GM19239 (cell line): ENCODE measurements at regions not wholly inside any gene's neighbourhood (a gene's known extent, or its start where the extent isn't known, plus 50 kb on each side); places are given as distances from the start of the nearest gene placed in this dataset.

ENCODE experiments used
- DNase-seq: peaks from one replicate; pipeline ENCODE4 v3.0.0; 2011; ENCODE audit warnings: low spot score; ENCODE audit not compliant: insufficient read length
- FAIRE-seq: peaks from 2 replicates; lab custom pipeline; 2011; peaks lifted over from hg19 to GRCh38; lab: Jason Lieb, UNC

- DNase-seq (no peak), FAIRE-seq (no peak)
Observed at GRCh38 chr10:2761311-2761710, 306.0 kb upstream of the PFKP start.

DNA sequence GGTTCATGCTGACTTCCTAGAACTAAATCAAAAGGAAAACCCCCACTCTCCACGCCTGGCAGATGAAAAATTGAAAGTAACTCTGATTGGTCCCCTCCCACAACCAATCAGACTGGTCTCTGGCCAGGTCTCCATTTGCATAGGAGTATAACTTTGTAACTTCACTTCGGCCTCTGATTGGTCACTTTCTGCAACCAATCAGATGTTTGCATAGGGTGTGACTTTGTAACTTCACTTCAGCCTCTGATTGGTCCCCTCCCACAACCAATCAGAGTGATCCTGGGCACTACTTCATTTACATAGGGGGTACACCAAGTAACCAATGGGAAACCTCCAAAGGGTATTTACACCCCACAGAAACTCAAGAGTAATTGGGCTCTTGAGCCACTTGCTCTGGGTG lies 306.6 kb upstream of the PFKP start:
- FAIRE-seq: no peak
- no peak for DNase-seq

DNA sequence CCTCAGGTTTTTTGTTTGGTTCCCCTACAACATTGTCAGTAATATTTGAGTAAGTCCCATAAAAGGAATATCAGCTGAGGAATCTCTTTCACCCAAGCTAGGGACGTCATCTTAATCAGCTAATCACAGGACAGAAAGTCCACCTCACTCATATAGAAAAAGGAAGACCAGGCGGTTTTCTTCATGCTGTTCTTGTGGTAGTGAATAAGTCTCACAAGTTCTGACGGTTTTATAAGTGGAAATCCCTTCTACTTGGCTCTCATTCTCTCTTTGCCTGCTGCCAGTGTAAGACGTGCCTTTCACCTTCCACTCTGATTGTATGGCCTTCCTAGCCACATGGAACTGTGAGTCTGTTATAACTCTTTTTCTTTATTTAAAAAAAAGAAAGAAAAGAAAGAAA lies 308.1 kb upstream of the PFKP start:
- FAIRE-seq: no peak
- no peak for DNase-seq

GRCh38 chr10:2754943-2755342 lies 312.4 kb upstream of the PFKP start:
- FAIRE-seq (no peak), DNase-seq (no peak)

DNA sequence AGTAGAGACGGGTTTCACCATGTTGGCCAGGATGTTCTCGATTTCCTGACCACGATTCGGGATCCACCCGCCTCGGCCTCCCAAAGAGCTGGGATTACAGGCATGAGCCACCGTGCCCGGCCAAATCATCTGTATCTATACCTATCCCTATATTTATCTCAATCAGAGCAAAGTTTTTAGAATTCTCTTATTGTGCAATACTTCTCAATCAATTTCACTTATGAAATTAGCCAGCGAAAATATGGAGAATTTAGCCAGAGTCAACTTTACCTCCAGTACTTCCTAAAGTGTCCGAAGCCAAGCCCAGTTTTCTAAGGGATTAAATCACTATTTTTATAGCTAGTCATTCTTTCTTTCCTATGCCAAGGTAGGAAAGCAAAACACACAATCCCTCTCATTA lies 319.1 kb upstream of the PFKP start:
- FAIRE-seq (no peak), DNase-seq (no peak)

GRCh38 chr10:2746638-2747037 lies 320.7 kb upstream of the PFKP start:
- DNase-seq (no peak), FAIRE-seq (no peak)

DNA sequence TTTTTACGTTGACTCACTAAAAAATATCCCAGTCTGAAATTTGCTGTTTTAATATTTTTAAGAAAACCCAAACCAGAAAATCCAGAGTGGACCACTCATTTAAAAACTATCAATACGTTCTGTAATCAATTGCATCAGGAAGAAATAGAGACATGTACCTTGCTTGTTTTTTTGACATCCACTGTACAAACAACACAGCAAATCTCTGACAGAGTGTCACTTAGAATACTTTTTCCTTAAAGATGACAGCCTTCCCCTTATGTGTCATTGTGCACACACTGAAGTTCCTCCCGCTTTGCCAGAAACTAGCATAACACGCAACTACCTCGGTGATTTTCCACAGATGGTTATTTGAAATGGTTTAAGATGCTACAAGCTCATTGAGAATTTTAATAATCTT lies 321.7 kb upstream of the PFKP start:
- DNase-seq: no peak
- FAIRE-seq: no peak

GRCh38 chr10:2744547-2745200 lies 322.7 kb upstream of the PFKP start:
- no peak for DNase-seq
- FAIRE-seq: no peak

DNA sequence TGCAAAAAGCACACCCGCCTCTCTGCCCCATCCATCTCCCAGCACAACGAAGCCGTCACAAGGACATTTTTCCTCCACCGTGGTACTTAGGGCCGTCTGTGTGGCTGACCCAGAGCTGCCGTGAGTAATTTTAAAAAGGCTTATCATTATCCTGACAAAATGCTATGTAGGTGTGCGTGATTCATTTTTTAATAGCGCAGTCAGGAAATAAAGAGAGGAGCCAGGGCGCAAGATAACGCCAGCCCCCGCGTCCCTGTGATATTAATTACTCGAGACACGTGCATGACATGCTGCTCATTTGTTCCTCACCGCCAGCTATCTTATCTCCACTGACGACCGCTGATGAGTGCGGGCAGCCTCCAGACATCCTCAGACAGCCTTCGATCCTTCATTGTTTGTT lies 332.7 kb upstream of the PFKP start:
- FAIRE-seq: no peak

DNA sequence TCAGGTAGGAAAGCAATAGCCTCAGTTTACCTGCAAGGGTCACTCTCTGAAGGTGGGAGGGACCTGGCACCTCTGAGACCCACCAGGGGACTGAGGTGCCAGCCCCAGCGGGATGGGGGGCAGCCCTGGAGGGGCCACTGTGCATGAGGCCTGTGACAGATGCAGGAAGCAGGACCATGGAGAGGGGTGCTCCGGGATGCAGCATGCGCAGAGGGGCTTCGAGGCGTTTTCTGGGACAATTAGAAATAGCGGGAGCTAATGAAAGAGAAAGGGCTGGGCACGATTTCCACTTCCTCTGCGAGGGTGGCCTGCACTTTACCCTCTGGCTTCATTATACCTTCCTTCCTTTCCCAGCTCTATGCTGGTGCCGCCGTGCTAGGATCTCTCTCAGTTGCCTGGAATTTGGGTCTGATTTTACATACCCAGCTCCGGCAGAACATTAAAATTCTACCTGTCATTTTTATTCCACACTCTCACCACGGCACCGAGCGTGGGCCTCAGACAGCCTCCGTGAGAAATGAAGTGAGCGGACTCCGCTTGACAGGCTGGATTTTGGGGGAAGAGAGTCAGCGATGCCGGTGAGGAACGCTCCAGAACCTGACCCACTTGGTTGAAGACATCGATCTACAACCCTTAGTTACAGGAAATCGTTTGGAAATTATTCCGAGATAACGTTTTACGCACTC lies 333.9 kb upstream of the PFKP start:
- FAIRE-seq (no peak), DNase-seq (no peak)

More for the DNA sequence above, 332.7 kb upstream of the PFKP start:
- DNase-seq: no peak

GRCh38 chr10:2731940-2732339 lies 335.4 kb upstream of the PFKP start:
- no peak for FAIRE-seq
- DNase-seq: no peak

- FAIRE-seq: no peak
- DNase-seq: no peak
Observed at GRCh38 chr10:2729197-2729596, 338.2 kb upstream of the PFKP start.

- DNase-seq (no peak), FAIRE-seq (no peak)
Observed at GRCh38 chr10:2728087-2728486, 339.3 kb upstream of the PFKP start.

DNA sequence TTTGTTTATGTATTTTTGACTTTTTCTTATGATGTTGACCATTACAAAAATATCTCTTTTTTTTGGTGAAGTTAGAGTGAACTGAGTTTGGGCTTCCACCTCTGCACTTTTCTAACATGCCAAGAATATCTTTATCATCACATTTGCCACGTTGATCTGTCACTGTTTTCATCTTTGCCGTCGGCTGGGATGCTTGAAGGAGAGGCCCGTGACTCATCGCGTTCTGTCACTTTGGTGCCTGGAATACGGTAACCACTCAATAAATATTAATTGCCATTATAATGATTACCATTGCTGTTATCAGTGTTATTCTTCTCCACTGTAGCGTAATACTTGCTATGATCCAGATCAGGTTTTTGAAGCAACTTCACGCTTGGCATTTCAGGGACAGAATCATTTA lies 350.8 kb upstream of the PFKP start:
- DNase-seq: no peak
- FAIRE-seq: no peak

GRCh38 chr10:2714597-2714996 lies 352.8 kb upstream of the PFKP start:
- FAIRE-seq (no peak), DNase-seq (no peak)

GRCh38 chr10:2703953-2704352 lies 363.4 kb upstream of the PFKP start:
- FAIRE-seq (no peak), DNase-seq (no peak)

DNA sequence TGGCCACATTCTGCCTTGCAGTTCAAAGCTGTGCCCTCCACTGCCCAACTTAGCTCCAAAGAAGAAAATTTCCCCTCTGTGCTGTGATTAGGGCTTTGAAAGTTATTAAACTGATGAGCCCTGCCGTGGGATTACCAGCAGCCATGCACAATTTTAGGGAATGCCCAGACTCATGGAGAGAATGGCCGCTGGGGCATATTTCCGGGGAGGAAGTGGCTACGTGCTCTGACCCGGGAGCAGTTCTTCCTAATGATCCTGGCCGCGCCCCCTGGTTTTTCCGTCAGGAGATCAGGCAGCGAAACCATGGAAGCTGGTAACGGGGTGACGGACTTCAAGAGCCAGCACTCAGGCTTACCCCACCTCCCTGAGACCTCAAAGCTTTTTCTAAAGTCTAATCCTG lies 365.5 kb upstream of the PFKP start:
- DNase-seq: no peak
- no peak for FAIRE-seq

DNA sequence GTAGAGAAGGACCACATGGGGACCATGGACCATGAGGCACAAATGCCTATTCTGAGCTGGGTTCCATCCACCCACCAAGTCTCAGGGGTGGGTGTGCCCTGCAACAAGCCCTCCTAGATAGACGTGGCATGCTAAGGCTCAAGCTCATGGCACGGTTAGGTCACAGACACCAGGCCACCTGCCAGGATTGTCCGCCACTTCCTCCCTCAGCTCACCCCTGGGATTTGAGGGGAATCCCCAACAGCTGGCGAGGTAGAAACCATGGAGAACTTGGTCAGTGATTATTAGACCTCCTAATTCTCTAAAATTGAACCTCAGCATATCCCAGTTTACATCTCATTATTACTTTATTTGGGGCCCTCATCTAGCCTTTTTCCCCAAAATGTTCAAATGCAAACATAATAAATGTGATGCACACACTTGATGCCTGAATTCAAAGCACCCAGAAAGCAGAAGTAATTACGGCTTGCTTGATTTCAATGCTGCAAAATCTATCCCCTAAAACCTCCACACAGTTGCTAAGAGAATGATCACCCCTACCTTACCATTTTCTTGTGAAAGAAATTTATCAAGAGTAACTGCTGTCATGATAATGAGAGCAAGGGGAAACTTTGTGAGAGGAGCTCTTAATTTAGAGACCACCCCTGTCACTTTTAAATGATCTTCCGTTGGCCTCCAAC lies 366.6 kb upstream of the PFKP start:
- FAIRE-seq (no peak), DNase-seq (peak; percentile 23)

DNA sequence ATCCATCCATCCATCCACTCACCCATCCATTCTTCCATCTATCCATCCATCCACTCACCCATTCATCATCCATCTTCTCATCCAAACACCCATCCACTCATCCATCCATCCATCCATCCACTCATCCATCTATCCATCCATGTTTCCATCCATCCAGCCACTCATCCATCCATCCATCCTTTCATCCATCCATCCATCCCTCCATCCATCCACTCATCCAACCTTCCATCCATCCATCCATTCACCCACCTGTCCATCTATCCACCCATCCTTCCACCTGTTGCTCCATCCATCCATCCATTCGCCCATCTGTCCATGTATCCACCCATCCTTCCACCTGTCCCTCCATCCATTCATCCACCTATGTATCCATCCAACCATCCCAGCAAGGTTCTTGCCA lies 378.4 kb upstream of the PFKP start:
- FAIRE-seq: no peak

DNA sequence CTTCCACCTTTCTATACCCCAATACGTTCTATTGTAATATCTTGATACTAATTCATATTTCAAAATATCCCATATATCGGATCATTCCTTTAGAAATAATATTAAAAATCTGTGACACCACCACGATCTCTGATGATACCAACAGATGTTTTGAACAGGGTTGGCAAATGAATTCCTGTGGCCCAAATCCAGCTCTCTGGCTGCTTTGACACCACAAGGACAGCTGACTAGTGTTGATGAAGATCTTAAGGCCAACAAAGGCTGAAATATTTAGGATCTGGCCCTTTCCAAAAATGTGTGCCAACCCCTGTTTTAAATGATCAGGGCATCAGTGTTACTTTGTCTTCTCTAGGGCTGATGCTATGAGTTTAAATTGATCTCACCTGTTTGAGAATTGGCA lies 380.7 kb upstream of the PFKP start:
- DNase-seq: no peak
- FAIRE-seq: no peak

More for the DNA sequence above, 378.4 kb upstream of the PFKP start:
- DNase-seq: no peak

- DNase-seq (no peak), FAIRE-seq (no peak)
Observed at GRCh38 chr10:2682491-2682890, 384.9 kb upstream of the PFKP start.

GRCh38 chr10:2681891-2682290 lies 385.5 kb upstream of the PFKP start:
- FAIRE-seq: no peak
- DNase-seq: no peak
